Calu3 (cell line): ENCODE measurements at regions not wholly inside any gene's neighbourhood (a gene's known extent, or its start where the extent isn't known, plus 50 kb on each side); places are given as distances from the start of the nearest gene placed in this dataset.

Experiments
- BruUV-seq: library from RNA; stranded (reverse); fragments of 400-500 nt; replicated peaks from 2 replicates; lab custom pipeline; 2021; lab: Mats Ljungman, UMichigan
- CTCF ChIA-PET: fragments of 300-600 bp; sonication (Branson Sonifier 250); formaldehyde crosslinking; loops from one replicate; lab custom pipeline; 2022; ENCODE audit warnings: antibody characterized with exemption; lab: Charles Lee
- DNase-seq: peaks from one replicate; pipeline ENCODE4 v3.0.0; 2022
- H3K27ac Mint-ChIP-seq: one replicate; pipeline ENCODE4 v1.8.0; 2022; ENCODE audit warnings: mixed read lengths; ENCODE audit not compliant: unreplicated experiment
- H3K27me3 Mint-ChIP-seq: one replicate; pipeline ENCODE4 v1.8.0; 2022; ENCODE audit warnings: mixed read lengths; ENCODE audit not compliant: unreplicated experiment
- H3K36me3 Mint-ChIP-seq: one replicate; pipeline ENCODE4 v1.8.0; 2022; ENCODE audit warnings: mild to moderate bottlenecking, moderate library complexity, mixed read lengths; ENCODE audit not compliant: insufficient read depth, unreplicated experiment
- H3K4me1 Mint-ChIP-seq: one replicate; pipeline ENCODE4 v1.8.0; 2022; ENCODE audit warnings: mild to moderate bottlenecking, low read depth, mixed read lengths; ENCODE audit not compliant: unreplicated experiment
- H3K4me3 Mint-ChIP-seq: one replicate; pipeline ENCODE4 v1.8.0; 2022; ENCODE audit warnings: mild to moderate bottlenecking, low read depth, moderate library complexity, mixed read lengths; ENCODE audit not compliant: unreplicated experiment
- H3K9me3 Mint-ChIP-seq: one replicate; pipeline ENCODE4 v1.8.0; 2022; ENCODE audit warnings: low read depth, mixed read lengths; ENCODE audit not compliant: unreplicated experiment
- intact Hi-C: fragments of 100-400 bp; cut with micrococcal nuclease; formaldehyde crosslinking; loops from one replicate; pipeline ENCODE4 v1.10.0; 2022; ENCODE audit not compliant: unreplicated experiment
- TF ChIP-seq, protein P1 (sequence below): fragments of 200-600 bp; IDR thresholded peaks from one replicate; pipeline ENCODE4 v1.8.0; 2022; ENCODE audit warnings: antibody characterized with exemption; ENCODE audit not compliant: unreplicated experiment

DNA sequence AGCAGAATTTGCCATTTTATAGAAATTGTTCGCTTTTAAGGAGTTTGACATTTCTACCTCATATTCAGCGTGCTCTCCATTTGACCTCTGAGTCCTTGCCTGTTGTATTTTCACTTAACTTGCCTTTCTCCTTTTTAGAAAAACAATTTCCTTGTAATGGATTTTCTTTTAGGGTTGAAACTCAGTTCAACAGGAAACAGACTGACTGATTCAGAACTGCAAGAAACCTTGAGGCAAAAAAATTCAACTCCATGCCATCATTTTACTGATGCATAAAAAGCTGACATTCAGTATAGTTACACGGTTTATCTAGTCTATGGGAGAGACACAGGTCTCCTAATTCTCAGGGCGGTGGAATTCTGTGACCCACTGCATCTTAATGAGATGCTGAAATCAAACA lies 59.8 kb downstream of the MRPS30 start:
- BruUV-seq, result no TSS peak
- Mint-ChIP-seq H3K36me3 (no peaks in the 10 kb centered on the region), H3K9me3 (peaks cover 3% of the 10 kb centered on the region), H3K27me3 (no peaks in the 10 kb centered on the region), H3K4me1 (peaks cover 34% of the 10 kb centered on the region), H3K4me3 (no peak overlapping the region), H3K27ac (peak overlapping the region; percentile 86)
- DNase-seq, result no peak
- CTCF ChIA-PET, result interaction anchor here (1.1 kb wide), 1 partner anchor 65 kb away, joined by 4 read pairs; no protein-coding TSS in a partner anchor
- intact Hi-C loops, result loop anchor here (10.0 kb wide), 1 partner anchor 656 kb away; no protein-coding TSS in a partner anchor
- TF ChIP-seq, protein P1, sequence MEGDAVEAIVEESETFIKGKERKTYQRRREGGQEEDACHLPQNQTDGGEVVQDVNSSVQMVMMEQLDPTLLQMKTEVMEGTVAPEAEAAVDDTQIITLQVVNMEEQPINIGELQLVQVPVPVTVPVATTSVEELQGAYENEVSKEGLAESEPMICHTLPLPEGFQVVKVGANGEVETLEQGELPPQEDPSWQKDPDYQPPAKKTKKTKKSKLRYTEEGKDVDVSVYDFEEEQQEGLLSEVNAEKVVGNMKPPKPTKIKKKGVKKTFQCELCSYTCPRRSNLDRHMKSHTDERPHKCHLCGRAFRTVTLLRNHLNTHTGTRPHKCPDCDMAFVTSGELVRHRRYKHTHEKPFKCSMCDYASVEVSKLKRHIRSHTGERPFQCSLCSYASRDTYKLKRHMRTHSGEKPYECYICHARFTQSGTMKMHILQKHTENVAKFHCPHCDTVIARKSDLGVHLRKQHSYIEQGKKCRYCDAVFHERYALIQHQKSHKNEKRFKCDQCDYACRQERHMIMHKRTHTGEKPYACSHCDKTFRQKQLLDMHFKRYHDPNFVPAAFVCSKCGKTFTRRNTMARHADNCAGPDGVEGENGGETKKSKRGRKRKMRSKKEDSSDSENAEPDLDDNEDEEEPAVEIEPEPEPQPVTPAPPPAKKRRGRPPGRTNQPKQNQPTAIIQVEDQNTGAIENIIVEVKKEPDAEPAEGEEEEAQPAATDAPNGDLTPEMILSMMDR, result no peak

DNA sequence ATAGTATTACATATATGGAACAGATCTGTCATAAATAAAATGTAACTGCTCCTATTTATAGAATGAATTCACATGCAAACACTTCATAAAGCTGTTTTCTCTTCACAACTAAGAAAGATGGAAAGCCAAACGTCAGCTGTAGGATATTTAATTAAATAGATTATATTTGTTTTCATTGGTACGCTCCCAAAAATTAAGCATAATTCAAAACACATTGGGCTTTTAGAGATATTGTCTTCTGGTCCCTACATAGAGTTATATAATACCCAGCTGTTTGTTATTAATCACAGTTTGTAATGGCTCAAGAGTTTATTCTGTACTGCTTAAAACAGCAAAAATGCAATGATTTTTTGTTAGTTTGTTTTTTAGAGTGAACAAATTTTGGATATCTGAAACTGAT lies 61.2 kb downstream of the MRPS30 start:
- CTCF ChIA-PET, result interaction anchor here (0.6 kb wide), 1 partner anchor 78 kb away, joined by 4 read pairs; no protein-coding TSS in a partner anchor
- no TSS peak for BruUV-seq

GRCh38 chr5:44870430-44870829 lies 61.7 kb downstream of the MRPS30 start:
- TF ChIP-seq, protein P1, result no peak
- BruUV-seq, result no TSS peak
- CTCF ChIA-PET, result interaction anchor here (0.6 kb wide), 1 partner anchor 78 kb away, joined by 4 read pairs; no protein-coding TSS in a partner anchor
- Mint-ChIP-seq H3K4me1 (peaks cover 31% of the 10 kb centered on the region), H3K9me3 (peaks cover 3% of the 10 kb centered on the region), H3K27ac (no peak overlapping the region), H3K27me3 (no peaks in the 10 kb centered on the region), H3K4me3 (no peak overlapping the region), H3K36me3 (peaks cover 6% of the 10 kb centered on the region)
- DNase-seq, result no peak
- intact Hi-C loops, result no loop called here

More for the DNA sequence above, 61.2 kb downstream of the MRPS30 start:
- Mint-ChIP-seq H3K9me3 (peaks cover 3% of the 10 kb centered on the region), H3K36me3 (peaks cover 1% of the 10 kb centered on the region), H3K27me3 (no peaks in the 10 kb centered on the region), H3K27ac (no peak overlapping the region), H3K4me1 (peaks cover 34% of the 10 kb centered on the region), H3K4me3 (no peak overlapping the region)
- DNase-seq, result no peak
- intact Hi-C loops, result loop anchor here (10.0 kb wide), 1 partner anchor 655 kb away; no protein-coding TSS in a partner anchor
- TF ChIP-seq, protein P1, result no peak

GRCh38 chr5:44871401-44871800 lies 62.7 kb downstream of the MRPS30 start:
- CTCF ChIA-PET, result no interaction called here
- no peak overlapping the region for H3K4me3 Mint-ChIP-seq
- H3K27ac Mint-ChIP-seq, result no peak overlapping the region
- no TSS peak for BruUV-seq
- DNase-seq, result no peak
- no peaks in the 10 kb centered on the region for H3K27me3 Mint-ChIP-seq
- intact Hi-C loops, result no loop called here
- peaks cover 3% of the 10 kb centered on the region for H3K9me3 Mint-ChIP-seq
- H3K36me3 Mint-ChIP-seq, result peaks cover 16% of the 10 kb centered on the region
- TF ChIP-seq, protein P1, result no peak
- H3K4me1 Mint-ChIP-seq, result peaks cover 30% of the 10 kb centered on the region
